ENCODE measurements at regions not wholly inside any gene's neighbourhood (a gene's known extent, or its start where the extent isn't known, plus 50 kb on each side); places are given as distances from the start of the nearest gene placed in this dataset.
"Not testable (repeated sequence)": the region's sequence is repeated elsewhere in the genome, so short reads cannot be mapped to it uniquely, and the experiment has no call there.

DNA sequence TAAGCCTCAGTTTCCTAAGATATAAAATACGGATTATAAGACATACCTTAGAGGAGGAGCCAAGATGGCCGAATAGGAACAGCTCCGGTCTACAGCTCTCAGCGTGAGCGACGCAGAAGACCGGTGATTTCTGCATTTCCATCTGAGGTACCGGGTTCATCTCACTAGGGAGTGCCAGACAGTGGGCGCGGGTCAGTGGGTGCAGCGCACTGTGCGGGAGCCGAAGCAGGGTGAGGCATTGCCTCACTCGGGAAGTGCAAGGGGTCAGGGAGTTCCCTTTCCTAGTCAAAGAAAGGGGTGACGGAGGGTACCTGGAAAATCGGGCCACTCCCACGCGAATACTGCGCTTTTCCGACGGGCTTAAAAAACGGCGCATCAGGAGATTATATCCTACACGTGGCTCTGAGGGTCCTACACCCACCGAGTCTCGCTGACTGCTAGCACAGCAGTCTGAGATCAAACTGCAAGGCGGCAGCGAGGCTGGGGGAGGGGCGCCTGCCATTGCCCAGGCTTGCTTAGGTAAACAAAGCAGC lies 1877.1 kb upstream of the C9orf72 start:
- TF ChIP-seq, protein P1, sequence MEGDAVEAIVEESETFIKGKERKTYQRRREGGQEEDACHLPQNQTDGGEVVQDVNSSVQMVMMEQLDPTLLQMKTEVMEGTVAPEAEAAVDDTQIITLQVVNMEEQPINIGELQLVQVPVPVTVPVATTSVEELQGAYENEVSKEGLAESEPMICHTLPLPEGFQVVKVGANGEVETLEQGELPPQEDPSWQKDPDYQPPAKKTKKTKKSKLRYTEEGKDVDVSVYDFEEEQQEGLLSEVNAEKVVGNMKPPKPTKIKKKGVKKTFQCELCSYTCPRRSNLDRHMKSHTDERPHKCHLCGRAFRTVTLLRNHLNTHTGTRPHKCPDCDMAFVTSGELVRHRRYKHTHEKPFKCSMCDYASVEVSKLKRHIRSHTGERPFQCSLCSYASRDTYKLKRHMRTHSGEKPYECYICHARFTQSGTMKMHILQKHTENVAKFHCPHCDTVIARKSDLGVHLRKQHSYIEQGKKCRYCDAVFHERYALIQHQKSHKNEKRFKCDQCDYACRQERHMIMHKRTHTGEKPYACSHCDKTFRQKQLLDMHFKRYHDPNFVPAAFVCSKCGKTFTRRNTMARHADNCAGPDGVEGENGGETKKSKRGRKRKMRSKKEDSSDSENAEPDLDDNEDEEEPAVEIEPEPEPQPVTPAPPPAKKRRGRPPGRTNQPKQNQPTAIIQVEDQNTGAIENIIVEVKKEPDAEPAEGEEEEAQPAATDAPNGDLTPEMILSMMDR (IDR thresholded peaks at IDR 0.05; ENCODE audit: low read depth, low read length): not testable (repeated sequence)
- TF ChIP-seq EZH2phosphoT487 (IDR thresholded peaks at IDR 0.05; ENCODE audit: low read depth): not testable (repeated sequence)
